ENCODE measurements at regions not wholly inside any gene's neighbourhood (a gene's known extent, or its start where the extent isn't known, plus 50 kb on each side); places are given as distances from the start of the nearest gene placed in this dataset.

DNA sequence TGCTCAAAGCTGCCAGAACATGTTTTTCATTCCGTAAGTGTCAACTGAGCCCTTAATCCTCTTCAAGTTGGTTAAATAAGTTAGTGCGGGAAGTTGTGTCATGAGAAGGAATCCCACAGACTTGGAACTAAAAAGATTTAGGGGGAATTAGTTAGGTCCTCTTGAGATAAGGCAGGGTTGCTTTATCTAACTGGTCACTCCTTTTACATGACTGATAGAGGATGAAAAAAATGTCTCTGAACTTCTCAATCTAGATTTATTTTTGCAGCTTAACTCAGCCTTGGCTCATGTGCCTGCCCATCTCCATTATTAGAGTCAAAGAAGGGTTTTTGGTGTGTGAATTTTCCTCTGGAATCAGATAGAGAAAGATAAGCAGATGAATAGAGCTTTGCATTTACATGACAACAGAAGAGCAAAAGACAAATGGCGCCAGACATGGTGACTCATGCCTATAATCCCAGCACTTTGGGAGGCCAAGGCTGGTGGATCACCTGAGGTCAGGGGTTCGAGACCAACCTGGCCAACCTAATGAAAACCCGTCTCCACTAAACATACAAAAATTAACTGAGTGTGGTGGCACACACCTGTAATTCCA is 882.9 kb downstream of the RPA4 start:
- intact Hi-C loops (cut with micrococcal nuclease), result no loop called here

More for the DNA sequence above, 882.9 kb downstream of the RPA4 start:
- TF ChIP-seq FOS (IDR thresholded peaks at IDR 0.05; ENCODE audit: low read depth, low read length) (no peak), POLR2A (IDR thresholded peaks at IDR 0.05; ENCODE audit: low read depth, low read length) (no peak), RFX5 (IDR thresholded peaks at IDR 0.05; ENCODE audit: low read depth, low read length) (no peak), SMC3 (IDR thresholded peaks at IDR 0.05; ENCODE audit: low read depth, low read length) (no peak), BHLHE40 (IDR thresholded peaks at IDR 0.05; ENCODE audit: low read depth, low read length) (no peak), CHD1 (IDR thresholded peaks at IDR 0.05; ENCODE audit: low read depth, low read length) (no peak), MAFK (IDR thresholded peaks at IDR 0.05; ENCODE audit: low read depth, low read length) (no peak), RAD21 (IDR thresholded peaks at IDR 0.05; ENCODE audit: low read length) (no peak), MAZ (IDR thresholded peaks at IDR 0.05; ENCODE audit: borderline replicate concordance, low read depth, low read length) (no peak)
- TF ChIP-seq, protein P1, sequence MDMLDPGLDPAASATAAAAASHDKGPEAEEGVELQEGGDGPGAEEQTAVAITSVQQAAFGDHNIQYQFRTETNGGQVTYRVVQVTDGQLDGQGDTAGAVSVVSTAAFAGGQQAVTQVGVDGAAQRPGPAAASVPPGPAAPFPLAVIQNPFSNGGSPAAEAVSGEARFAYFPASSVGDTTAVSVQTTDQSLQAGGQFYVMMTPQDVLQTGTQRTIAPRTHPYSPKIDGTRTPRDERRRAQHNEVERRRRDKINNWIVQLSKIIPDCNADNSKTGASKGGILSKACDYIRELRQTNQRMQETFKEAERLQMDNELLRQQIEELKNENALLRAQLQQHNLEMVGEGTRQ (IDR thresholded peaks at IDR 0.05; ENCODE audit: low read depth, low read length), result no peak
- TF ChIP-seq, protein P2, sequence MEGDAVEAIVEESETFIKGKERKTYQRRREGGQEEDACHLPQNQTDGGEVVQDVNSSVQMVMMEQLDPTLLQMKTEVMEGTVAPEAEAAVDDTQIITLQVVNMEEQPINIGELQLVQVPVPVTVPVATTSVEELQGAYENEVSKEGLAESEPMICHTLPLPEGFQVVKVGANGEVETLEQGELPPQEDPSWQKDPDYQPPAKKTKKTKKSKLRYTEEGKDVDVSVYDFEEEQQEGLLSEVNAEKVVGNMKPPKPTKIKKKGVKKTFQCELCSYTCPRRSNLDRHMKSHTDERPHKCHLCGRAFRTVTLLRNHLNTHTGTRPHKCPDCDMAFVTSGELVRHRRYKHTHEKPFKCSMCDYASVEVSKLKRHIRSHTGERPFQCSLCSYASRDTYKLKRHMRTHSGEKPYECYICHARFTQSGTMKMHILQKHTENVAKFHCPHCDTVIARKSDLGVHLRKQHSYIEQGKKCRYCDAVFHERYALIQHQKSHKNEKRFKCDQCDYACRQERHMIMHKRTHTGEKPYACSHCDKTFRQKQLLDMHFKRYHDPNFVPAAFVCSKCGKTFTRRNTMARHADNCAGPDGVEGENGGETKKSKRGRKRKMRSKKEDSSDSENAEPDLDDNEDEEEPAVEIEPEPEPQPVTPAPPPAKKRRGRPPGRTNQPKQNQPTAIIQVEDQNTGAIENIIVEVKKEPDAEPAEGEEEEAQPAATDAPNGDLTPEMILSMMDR (conservative IDR thresholded peaks at IDR 0.05; ENCODE audit: low read depth, low read length), result no peak
- TF ChIP-seq, protein P3, sequence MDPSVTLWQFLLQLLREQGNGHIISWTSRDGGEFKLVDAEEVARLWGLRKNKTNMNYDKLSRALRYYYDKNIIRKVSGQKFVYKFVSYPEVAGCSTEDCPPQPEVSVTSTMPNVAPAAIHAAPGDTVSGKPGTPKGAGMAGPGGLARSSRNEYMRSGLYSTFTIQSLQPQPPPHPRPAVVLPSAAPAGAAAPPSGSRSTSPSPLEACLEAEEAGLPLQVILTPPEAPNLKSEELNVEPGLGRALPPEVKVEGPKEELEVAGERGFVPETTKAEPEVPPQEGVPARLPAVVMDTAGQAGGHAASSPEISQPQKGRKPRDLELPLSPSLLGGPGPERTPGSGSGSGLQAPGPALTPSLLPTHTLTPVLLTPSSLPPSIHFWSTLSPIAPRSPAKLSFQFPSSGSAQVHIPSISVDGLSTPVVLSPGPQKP (IDR thresholded peaks at IDR 0.05; ENCODE audit: borderline replicate concordance, low read depth, low read length), result no peak
- no peak overlapping the region for H3K56ac ChIP-seq (ENCODE audit: extremely low read depth, insufficient read depth, low read length)
- H2AFZ ChIP-seq (replicated peaks; ENCODE audit: low read length, poor library complexity), result no peak overlapping the region
- no peaks in the 10 kb centered on the region for H3K4me1 ChIP-seq (ENCODE audit: control insufficient read depth, insufficient read depth, low read length)
- POLR2A ChIA-PET (ENCODE audit: unreplicated experiment), result no interaction called here
- no peak overlapping the region for H4K8ac ChIP-seq (ENCODE audit: low read depth in 2 of 2, low read length in 2 of 2)
- H2AK9ac ChIP-seq (replicated peaks; ENCODE audit: low read depth, low read length, poor library complexity), result no peak overlapping the region
- H2BK20ac ChIP-seq (ENCODE audit: low read depth, low read length), result no peak overlapping the region
- no peak overlapping the region for H3K23ac ChIP-seq (ENCODE audit: low read depth, low read length)
- 80% methylated on average over 1 of the region's 5 CpGs; no CpG with 5 or more reads in 1 of the 2 experiments for WGBS, 2 experiments (ENCODE audit: extremely low coverage in 2 of 2, insufficient read length in 1 of 2)
- H3K4ac ChIP-seq (ENCODE audit: low read depth, low read length), result no peak overlapping the region
- no peak for ATAC-seq (ENCODE audit: low read depth)
- H3K79me1 ChIP-seq (ENCODE audit: low read depth in 1 of 2, low read length in 2 of 2), result no peaks in the 10 kb centered on the region
- no TSS peak for BruUV-seq (replicated peaks)
- CTCF ChIA-PET, result no interaction called here
- no peaks in the 10 kb centered on the region for H3K36me3 ChIP-seq (ENCODE audit: control insufficient read depth, insufficient read depth, low read length)
- dilution Hi-C loops (cut with HindIII; ENCODE audit: low sequenced_read_pairs, unreplicated experiment), result no loop called here
- H3K9ac ChIP-seq (ENCODE audit: low read depth, low read length), result no peak overlapping the region
- no peak overlapping the region for H3K18ac ChIP-seq (ENCODE audit: low read depth, low read length)
- no peak overlapping the region for H3K4me2 ChIP-seq (ENCODE audit: low read depth, low read length)
- H2BK120ac ChIP-seq (ENCODE audit: low read depth, low read length), result no peak overlapping the region
- no peaks in the 10 kb centered on the region for H3K9me3 ChIP-seq (ENCODE audit: control insufficient read depth, insufficient read depth, low read length)
- H4K20me1 ChIP-seq (ENCODE audit: insufficient read depth, low read length), result no peaks in the 10 kb centered on the region
- H2AK5ac ChIP-seq (ENCODE audit: low read depth, low read length), result no peak overlapping the region
- no peak for DNase-seq
- H3K4me3 ChIP-seq (ENCODE audit: insufficient read depth, low read depth, low read length), result no peak overlapping the region
- in situ Hi-C loops (cut with MboI; ENCODE audit: low sequenced_read_pairs), result no loop called here
- H2BK15ac ChIP-seq (ENCODE audit: low read depth, low read length), result no peak overlapping the region
- H2BK5ac ChIP-seq (ENCODE audit: low read depth, low read length, poor library complexity, severe bottlenecking), result no peak overlapping the region
- no peak overlapping the region for H3K27ac ChIP-seq (ENCODE audit: insufficient read depth, low read length)
- no peaks in the 10 kb centered on the region for H3K9me1 ChIP-seq (ENCODE audit: insufficient read depth, low read length)
- no peak overlapping the region for H4K5ac ChIP-seq (ENCODE audit: low read depth, low read length)
- peaks cover 2% of the 10 kb centered on the region for H3K27me3 ChIP-seq (ENCODE audit: control insufficient read depth, insufficient read depth, low read length)
- H4K91ac ChIP-seq (ENCODE audit: insufficient read depth, low read depth, low read length), result no peak overlapping the region
- no peak overlapping the region for H3K14ac ChIP-seq (replicated peaks; ENCODE audit: low read depth, low read length)
